ENCODE measurements at regions not wholly inside any gene's neighbourhood (a gene's known extent, or its start where the extent isn't known, plus 50 kb on each side); places are given as distances from the start of the nearest gene placed in this dataset.

- no peak for TF ChIP-seq CTCF (IDR thresholded peaks at IDR 0.05)
- no peak for TF ChIP-seq POLR2A (IDR thresholded peaks at IDR 0.05)
Observed at GRCh38 chr6:169926617-169927417, 175.4 kb downstream of the ERMARD start.

Data from upper lobe of left lung (tissue), 4 donors.